Aorta (tissue), 5 donors: ENCODE measurements at regions not wholly inside any gene's neighbourhood (a gene's known extent, or its start where the extent isn't known, plus 50 kb on each side); places are given as distances from the start of the nearest gene placed in this dataset.
"Not testable (repeated sequence)": the region's sequence is repeated elsewhere in the genome, so short reads cannot be mapped to it uniquely, and the experiment has no call there.

Source experiments
- ATAC-seq: fragments of 200-7000 bp; cut with Tn5 transposase; one replicate; pipeline ENCODE4 v1.9.1; 2022; ENCODE audit warnings: moderate library complexity; ENCODE audit not compliant: low FRiP score
- DNase-seq, 2 donors: peaks; one replicate each; pipeline ENCODE4 v3.0.0-alpha.2; 2020
- H3K27ac ChIP-seq, 2 donors: one replicate each; pipeline ENCODE4 v1.5.1; 2013; ENCODE audit warnings: low read length in 2 of 2, mild to moderate bottlenecking in 2 of 2, moderate library complexity in 2 of 2, control low read depth in 1 of 2, inconsistent platforms in 1 of 2, low read depth in 1 of 2
- H3K27me3 ChIP-seq, 2 donors: one replicate each; pipeline ENCODE4 v1.6.1; 2013; ENCODE audit warnings: control low read depth in 1 of 2, low read length in 1 of 2, mild to moderate bottlenecking in 1 of 2, moderate library complexity in 1 of 2; ENCODE audit not compliant: insufficient read depth in 2 of 2, control insufficient read depth in 1 of 2
- H3K36me3 ChIP-seq, 2 donors: one replicate each; pipeline ENCODE4 v1.6.1; 2013; ENCODE audit warnings: control low read depth in 1 of 2, low read length in 1 of 2, mild to moderate bottlenecking in 1 of 2; ENCODE audit not compliant: insufficient read depth in 2 of 2, control insufficient read depth in 1 of 2
- H3K4me1 ChIP-seq, 2 donors: one replicate each; pipeline ENCODE4 v1.6.1; 2013; ENCODE audit warnings: low read length in 2 of 2, control low read depth in 1 of 2, mild to moderate bottlenecking in 1 of 2, moderate library complexity in 1 of 2; ENCODE audit not compliant: insufficient read depth in 2 of 2, control insufficient read depth in 1 of 2
- H3K4me3 ChIP-seq, 2 donors: one replicate each; pipeline ENCODE4 v1.5.1; 2013; ENCODE audit warnings: low read length in 2 of 2, control low read depth in 1 of 2, mild to moderate bottlenecking in 1 of 2
- H3K9me3 ChIP-seq: one replicate; pipeline ENCODE4 v1.6.1; 2013; ENCODE audit warnings: mild to moderate bottlenecking, low read length; ENCODE audit not compliant: control insufficient read depth
- WGBS, 2 donors: extraction: QIAGEN DNeasy Blood & Tissue Kit; methylation state at CpG; one replicate each; pipeline ENCODE4 v1.1.7; 2013; 5-methylcytosine and 5-hydroxymethylcytosine counted together
- intact Hi-C, 2 donors: fragments of 100-400 bp; cut with DNase I; formaldehyde crosslinking; loops; one replicate each; pipeline versions ENCODE4 v1.14.2 to v1.15.0; 2022
- donor health status: healthy with polysubstance abuse.
- donor health status: Bipolar disorder and iron deficiency.
- donor health status: DM: no; HTN: no; CAD: no.
- donor health status: DM: no; HTN: no; CAD: no.
- donor health status: DM: yes; HTN: yes; CAD: no.

DNA sequence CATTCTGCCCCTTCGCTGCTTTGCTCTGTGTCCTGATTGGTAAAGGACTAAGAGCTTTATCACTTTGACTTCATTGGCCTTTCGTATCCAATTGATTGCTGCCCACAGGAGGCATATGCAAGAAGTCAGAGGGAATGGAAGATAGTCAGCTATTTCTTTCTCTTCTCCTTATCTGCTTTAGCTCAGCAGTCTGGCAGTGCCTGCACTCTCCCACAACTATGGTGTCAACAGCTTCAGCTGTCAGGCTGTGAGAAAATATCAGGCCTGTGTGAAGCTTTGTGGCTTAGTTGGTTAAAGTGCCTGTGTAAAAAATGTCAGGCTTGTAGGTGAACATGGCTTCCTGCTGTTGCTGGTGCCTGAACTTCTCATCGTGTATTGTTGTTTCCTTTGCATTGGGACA lies 243.0 kb downstream of the PCDH17 start:
- no peaks in the 10 kb centered on the region for H3K9me3 ChIP-seq
- H3K4me3 ChIP-seq = no peak overlapping the region
- intact Hi-C loops = no loop called here
- H3K27ac ChIP-seq = no peak overlapping the region
- H3K27me3 ChIP-seq = no peaks in the 10 kb centered on the region
- no peaks in the 10 kb centered on the region for H3K4me1 ChIP-seq
- DNase-seq = no peak
- H3K36me3 ChIP-seq = no peaks in the 10 kb centered on the region
- no peak for ATAC-seq
- 65 to 67% methylated on average over 3 of the region's 3 CpGs for WGBS, 2 donors

GRCh38 chr13:57877601-57878000 lies 246.1 kb downstream of the PCDH17 start:
- intact Hi-C loops = no loop called here
- H3K36me3 ChIP-seq = no peaks in the 10 kb centered on the region
- ATAC-seq (no peak), DNase-seq (no peak)
- H3K9me3 ChIP-seq = no peaks in the 10 kb centered on the region
- no peaks in the 10 kb centered on the region for H3K27me3 ChIP-seq
- no peak overlapping the region for H3K27ac ChIP-seq
- no peaks in the 10 kb centered on the region for H3K4me1 ChIP-seq
- no peak overlapping the region for H3K4me3 ChIP-seq
- whole genome bisulfite sequencing, 2 donors = 67 to 69% methylated on average over 2 of the region's 2 CpGs

DNA sequence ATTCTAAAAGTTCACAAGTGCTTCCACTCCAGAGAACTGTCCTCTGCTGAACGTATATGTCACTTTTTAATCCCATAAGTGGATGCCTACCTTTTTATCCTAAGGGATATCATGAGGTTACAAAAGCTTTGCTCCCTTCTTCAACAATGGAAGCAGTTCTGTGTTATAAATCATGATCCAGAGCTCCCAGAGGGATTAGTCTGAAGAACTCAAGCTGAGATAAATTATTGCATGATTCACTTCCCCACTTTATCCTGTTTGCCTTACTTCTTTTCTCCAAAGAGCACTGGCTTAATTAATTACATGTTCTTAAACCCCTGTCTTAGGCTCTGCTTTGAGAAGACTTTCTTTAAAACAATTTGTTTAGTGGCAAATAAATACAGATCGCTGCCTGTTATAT lies 246.7 kb downstream of the PCDH17 start:
- H3K36me3 ChIP-seq = no peaks in the 10 kb centered on the region
- H3K27ac ChIP-seq = no peak overlapping the region
- 57 to 62% methylated on average over 2 of the region's 2 CpGs for WGBS, 2 donors
- H3K27me3 ChIP-seq = no peaks in the 10 kb centered on the region
- ATAC-seq = no peak
- H3K4me3 ChIP-seq = no peak overlapping the region
- intact Hi-C loops = no loop called here
- no peaks in the 10 kb centered on the region for H3K9me3 ChIP-seq
- no peak for DNase-seq
- no peaks in the 10 kb centered on the region for H3K4me1 ChIP-seq

DNA sequence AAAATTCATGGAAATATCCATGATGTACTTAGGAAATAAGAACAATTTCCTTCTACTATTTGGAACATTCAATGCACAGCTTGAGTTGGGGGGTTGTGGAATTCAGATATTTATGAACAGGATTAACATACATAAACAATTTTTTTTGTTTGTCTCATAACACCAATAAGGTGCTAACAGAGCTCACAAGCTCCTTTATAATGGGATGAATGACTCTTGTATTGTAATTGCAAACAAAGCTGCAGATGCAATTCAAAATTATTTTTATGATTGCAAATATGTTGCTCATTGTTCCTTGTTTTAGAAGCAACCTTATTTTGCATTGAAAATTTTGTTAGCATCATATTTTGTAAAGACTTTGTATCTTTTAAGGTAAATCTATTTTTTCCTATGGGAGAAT lies 265.7 kb downstream of the PCDH17 start:
- Histone ChIP-seq H3K4me3 (no peak overlapping the region), H3K27me3 (no peaks in the 10 kb centered on the region), H3K36me3 (no peaks in the 10 kb centered on the region), H3K27ac (no peak overlapping the region), H3K4me1 (no peaks in the 10 kb centered on the region), H3K9me3 (no peaks in the 10 kb centered on the region)
- no peak for ATAC-seq
- intact Hi-C loops = no loop called here
- DNase-seq = no peak

DNA sequence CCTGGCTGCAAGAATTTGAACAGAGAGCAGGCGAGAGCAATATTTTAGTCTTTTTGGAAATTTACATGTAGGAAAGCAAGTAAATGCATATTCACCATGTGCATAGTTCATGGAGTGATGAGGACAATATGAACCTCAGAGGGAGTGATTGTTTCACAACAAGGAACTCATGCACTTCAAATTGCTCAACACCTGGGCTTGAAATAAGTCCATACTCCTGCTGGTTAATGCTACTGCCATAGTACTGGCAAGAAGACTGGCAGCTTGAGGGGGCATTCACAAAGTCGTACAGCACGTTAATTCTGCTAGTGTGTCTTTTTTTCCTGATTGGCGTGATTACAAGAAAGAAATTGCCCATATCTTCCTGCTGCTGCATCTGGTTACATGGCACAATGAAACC lies 267.6 kb downstream of the PCDH17 start:
- Histone ChIP-seq H3K9me3 (no peaks in the 10 kb centered on the region), H3K4me1 (no peaks in the 10 kb centered on the region), H3K27me3 (no peaks in the 10 kb centered on the region), H3K4me3 (no peak overlapping the region), H3K27ac (no peak overlapping the region), H3K36me3 (no peaks in the 10 kb centered on the region)
- no peak for ATAC-seq
- intact Hi-C loops = no loop called here
- WGBS, 2 donors = 70 to 75% methylated on average over 4 of the region's 4 CpGs
- DNase-seq = no peak

- H3K4me3 ChIP-seq, H3K9me3 ChIP-seq, H3K27ac ChIP-seq, ATAC-seq, intact Hi-C loops, DNase-seq, H3K27me3 ChIP-seq, H3K36me3 ChIP-seq, H3K4me1 ChIP-seq: not testable (repeated sequence)
- WGBS, 2 donors = 92 to 93% methylated on average over 11 of the region's 11 CpGs
Measured at GRCh38 chr13:57909833-57910232, 278.3 kb downstream of the PCDH17 start.

GRCh38 chr13:57918086-57918485 lies 286.5 kb downstream of the PCDH17 start:
- no peaks in the 10 kb centered on the region for H3K4me1 ChIP-seq
- DNase-seq (no peak), ATAC-seq (no peak)
- no peaks in the 10 kb centered on the region for H3K36me3 ChIP-seq
- H3K4me3 ChIP-seq = no peak overlapping the region
- intact Hi-C loops = no loop called here
- H3K27ac ChIP-seq = no peak overlapping the region
- no peaks in the 10 kb centered on the region for H3K27me3 ChIP-seq
- WGBS, 2 donors = 64 to 69% methylated on average over 3 of the region's 3 CpGs
- no peaks in the 10 kb centered on the region for H3K9me3 ChIP-seq

DNA sequence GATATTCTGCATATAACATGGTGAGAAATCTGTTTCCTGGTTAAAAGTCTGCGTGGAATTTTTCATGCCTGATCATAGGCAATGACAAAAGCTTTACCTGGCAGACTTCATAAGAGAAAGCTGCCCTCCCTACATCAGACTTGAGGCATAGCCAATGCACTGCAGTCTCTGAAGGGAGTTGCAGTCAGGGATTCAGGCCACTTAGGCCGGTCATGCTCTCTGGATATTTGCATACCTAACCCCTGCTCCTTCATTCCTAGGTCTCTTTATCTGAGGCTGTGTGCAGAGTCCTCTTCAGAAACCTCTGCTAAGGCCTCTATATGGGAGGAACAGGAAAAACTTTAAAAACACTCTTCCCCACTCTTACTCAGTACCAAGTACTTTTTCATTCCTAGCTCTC lies 287.4 kb downstream of the PCDH17 start:
- Histone ChIP-seq H3K4me1 (no peaks in the 10 kb centered on the region), H3K36me3 (no peaks in the 10 kb centered on the region), H3K4me3 (no peak overlapping the region), H3K27ac (no peak overlapping the region), H3K9me3 (no peaks in the 10 kb centered on the region), H3K27me3 (no peaks in the 10 kb centered on the region)
- intact Hi-C loops = no loop called here
- DNase-seq (no peak), ATAC-seq (no peak)
- 72 to 76% methylated on average over 2 of the region's 2 CpGs for WGBS, 2 donors

DNA sequence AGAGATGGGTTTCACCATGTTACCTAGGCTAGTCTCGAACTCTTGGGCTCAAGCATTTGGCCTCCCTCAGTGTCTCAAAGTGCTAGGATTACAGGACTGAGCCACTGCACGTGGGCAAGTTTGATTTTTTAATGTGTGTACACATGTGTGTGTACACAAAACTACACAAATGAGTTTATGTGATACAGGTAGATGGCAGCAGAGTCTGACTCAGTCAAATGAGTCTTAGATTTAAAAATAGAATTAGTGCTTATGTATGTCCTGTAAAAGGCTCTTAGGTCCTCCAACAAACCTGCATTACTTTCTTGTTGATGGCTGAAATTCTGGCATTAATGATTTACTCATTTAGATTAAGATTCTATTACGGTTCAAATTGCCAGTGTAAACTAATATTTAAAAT lies 293.7 kb downstream of the PCDH17 start:
- intact Hi-C loops = no loop called here
- Histone ChIP-seq H3K36me3 (no peaks in the 10 kb centered on the region), H3K4me3 (no peak overlapping the region), H3K27ac (no peak overlapping the region), H3K27me3 (no peaks in the 10 kb centered on the region), H3K4me1 (no peaks in the 10 kb centered on the region), H3K9me3 (no peaks in the 10 kb centered on the region)
- ATAC-seq (no peak), DNase-seq (no peak)
- 55 to 61% methylated on average over 3 of the region's 3 CpGs for WGBS, 2 donors
